ENCODE measurements at regions not wholly inside any gene's neighbourhood (a gene's known extent, or its start where the extent isn't known, plus 50 kb on each side); places are given as distances from the start of the nearest gene placed in this dataset.

- TF ChIP-seq CTCF (conservative IDR thresholded peaks at IDR 0.05; ENCODE audit: low read depth in 2 of 2) = no peak
- no peak for TF ChIP-seq EZH2 (IDR thresholded peaks at IDR 0.05; ENCODE audit: low read depth, unreplicated experiment)
- no peak for TF ChIP-seq POLR2AphosphoS5 (IDR thresholded peaks at IDR 0.05; ENCODE audit: low read depth)
- TF ChIP-seq CREB1 (CRISPR knock-in tag; IDR thresholded peaks at IDR 0.05; ENCODE audit: low read depth) = no peak
- TF ChIP-seq REST (IDR thresholded peaks at IDR 0.05; ENCODE audit: unreplicated experiment) = no peak
- no peak for TF ChIP-seq JUNB (IDR thresholded peaks at IDR 0.05; ENCODE audit: unreplicated experiment)
- TF ChIP-seq EZH2phosphoT487 (IDR thresholded peaks at IDR 0.05; ENCODE audit: unreplicated experiment) = no peak
- no peak for TF ChIP-seq ZNF114 (CRISPR knock-in tag; IDR thresholded peaks at IDR 0.05)
- TF ChIP-seq, protein P1, sequence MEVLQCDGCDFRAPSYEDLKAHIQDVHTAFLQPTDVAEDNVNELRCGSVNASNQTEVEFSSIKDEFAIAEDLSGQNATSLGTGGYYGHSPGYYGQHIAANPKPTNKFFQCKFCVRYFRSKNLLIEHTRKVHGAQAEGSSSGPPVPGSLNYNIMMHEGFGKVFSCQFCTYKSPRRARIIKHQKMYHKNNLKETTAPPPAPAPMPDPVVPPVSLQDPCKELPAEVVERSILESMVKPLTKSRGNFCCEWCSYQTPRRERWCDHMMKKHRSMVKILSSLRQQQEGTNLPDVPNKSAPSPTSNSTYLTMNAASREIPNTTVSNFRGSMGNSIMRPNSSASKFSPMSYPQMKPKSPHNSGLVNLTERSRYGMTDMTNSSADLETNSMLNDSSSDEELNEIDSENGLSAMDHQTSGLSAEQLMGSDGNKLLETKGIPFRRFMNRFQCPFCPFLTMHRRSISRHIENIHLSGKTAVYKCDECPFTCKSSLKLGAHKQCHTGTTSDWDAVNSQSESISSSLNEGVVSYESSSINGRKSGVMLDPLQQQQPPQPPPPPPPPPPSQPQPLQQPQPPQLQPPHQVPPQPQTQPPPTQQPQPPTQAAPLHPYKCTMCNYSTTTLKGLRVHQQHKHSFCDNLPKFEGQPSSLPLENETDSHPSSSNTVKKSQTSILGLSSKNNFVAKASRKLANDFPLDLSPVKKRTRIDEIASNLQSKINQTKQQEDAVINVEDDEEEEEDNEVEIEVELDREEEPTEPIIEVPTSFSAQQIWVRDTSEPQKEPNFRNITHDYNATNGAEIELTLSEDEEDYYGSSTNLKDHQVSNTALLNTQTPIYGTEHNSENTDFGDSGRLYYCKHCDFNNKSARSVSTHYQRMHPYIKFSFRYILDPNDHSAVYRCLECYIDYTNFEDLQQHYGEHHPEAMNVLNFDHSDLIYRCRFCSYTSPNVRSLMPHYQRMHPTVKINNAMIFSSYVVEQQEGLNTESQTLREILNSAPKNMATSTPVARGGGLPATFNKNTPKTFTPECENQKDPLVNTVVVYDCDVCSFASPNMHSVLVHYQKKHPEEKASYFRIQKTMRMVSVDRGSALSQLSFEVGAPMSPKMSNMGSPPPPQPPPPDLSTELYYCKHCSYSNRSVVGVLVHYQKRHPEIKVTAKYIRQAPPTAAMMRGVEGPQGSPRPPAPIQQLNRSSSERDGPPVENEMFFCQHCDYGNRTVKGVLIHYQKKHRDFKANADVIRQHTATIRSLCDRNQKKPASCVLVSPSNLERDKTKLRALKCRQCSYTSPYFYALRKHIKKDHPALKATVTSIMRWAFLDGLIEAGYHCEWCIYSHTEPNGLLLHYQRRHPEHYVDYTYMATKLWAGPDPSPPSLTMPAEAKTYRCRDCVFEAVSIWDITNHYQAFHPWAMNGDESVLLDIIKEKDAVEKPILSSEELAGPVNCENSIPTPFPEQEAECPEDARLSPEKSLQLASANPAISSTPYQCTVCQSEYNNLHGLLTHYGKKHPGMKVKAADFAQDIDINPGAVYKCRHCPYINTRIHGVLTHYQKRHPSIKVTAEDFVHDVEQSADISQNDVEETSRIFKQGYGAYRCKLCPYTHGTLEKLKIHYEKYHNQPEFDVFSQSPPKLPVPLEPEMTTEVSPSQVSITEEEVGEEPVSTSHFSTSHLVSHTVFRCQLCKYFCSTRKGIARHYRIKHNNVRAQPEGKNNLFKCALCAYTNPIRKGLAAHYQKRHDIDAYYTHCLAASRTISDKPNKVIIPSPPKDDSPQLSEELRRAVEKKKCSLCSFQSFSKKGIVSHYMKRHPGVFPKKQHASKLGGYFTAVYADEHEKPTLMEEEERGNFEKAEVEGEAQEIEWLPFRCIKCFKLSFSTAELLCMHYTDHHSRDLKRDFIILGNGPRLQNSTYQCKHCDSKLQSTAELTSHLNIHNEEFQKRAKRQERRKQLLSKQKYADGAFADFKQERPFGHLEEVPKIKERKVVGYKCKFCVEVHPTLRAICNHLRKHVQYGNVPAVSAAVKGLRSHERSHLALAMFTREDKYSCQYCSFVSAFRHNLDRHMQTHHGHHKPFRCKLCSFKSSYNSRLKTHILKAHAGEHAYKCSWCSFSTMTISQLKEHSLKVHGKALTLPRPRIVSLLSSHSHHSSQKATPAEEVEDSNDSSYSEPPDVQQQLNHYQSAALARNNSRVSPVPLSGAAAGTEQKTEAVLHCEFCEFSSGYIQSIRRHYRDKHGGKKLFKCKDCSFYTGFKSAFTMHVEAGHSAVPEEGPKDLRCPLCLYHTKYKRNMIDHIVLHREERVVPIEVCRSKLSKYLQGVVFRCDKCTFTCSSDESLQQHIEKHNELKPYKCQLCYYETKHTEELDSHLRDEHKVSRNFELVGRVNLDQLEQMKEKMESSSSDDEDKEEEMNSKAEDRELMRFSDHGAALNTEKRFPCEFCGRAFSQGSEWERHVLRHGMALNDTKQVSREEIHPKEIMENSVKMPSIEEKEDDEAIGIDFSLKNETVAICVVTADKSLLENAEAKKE (CRISPR knock-in tag; IDR thresholded peaks at IDR 0.05) = no peak
- TF ChIP-seq NANOG (IDR thresholded peaks at IDR 0.05; ENCODE audit: borderline replicate concordance) = no peak
Measured at GRCh38 chr18:39991696-39992265, 1963.3 kb upstream of the PIK3C3 start.

Data from GM23338 (cell line).